ENCODE measurements at regions not wholly inside any gene's neighbourhood (a gene's known extent, or its start where the extent isn't known, plus 50 kb on each side); places are given as distances from the start of the nearest gene placed in this dataset.

- H3K4me3 ChIP-seq (ENCODE audit: low read depth, low read length): no peak overlapping the region
- no peak for DNase-seq (ENCODE audit: low read depth)
- no peak for TF ChIP-seq CTCF (conservative IDR thresholded peaks at IDR 0.05; ENCODE audit: low read depth, low read length)
Measured at GRCh38 chr9:79143211-79143610, 428.6 kb upstream of the TLE4 start.

- TF ChIP-seq CTCF (conservative IDR thresholded peaks at IDR 0.05; ENCODE audit: low read depth, low read length): no peak
- DNase-seq (ENCODE audit: low read depth): no peak
- H3K4me3 ChIP-seq (ENCODE audit: low read depth, low read length): no peak overlapping the region
Measured at GRCh38 chr9:79145442-79145841, 426.3 kb upstream of the TLE4 start.

- no peak for DNase-seq (ENCODE audit: low read depth)
- no peak overlapping the region for H3K4me3 ChIP-seq (ENCODE audit: low read depth, low read length)
- no peak for TF ChIP-seq CTCF (conservative IDR thresholded peaks at IDR 0.05; ENCODE audit: low read depth, low read length)
Measured at GRCh38 chr9:79149585-79149984, 422.2 kb upstream of the TLE4 start.

GRCh38 chr9:79151791-79152190, 420.0 kb upstream of the TLE4 start:
- no peak overlapping the region for H3K4me3 ChIP-seq (ENCODE audit: low read depth, low read length)
- TF ChIP-seq CTCF (conservative IDR thresholded peaks at IDR 0.05; ENCODE audit: low read depth, low read length): no peak
- DNase-seq (ENCODE audit: low read depth): no peak

- DNase-seq (ENCODE audit: low read depth): no peak
- TF ChIP-seq CTCF (conservative IDR thresholded peaks at IDR 0.05; ENCODE audit: low read depth, low read length): no peak
- no peak overlapping the region for H3K4me3 ChIP-seq (ENCODE audit: low read depth, low read length)
Measured at GRCh38 chr9:79152306-79152705, 419.5 kb upstream of the TLE4 start.

- no peak overlapping the region for H3K4me3 ChIP-seq (ENCODE audit: low read depth, low read length)
- peak; percentile 59 for DNase-seq (ENCODE audit: low read depth)
- no peak for TF ChIP-seq CTCF (conservative IDR thresholded peaks at IDR 0.05; ENCODE audit: low read depth, low read length)
Measured at GRCh38 chr9:79154806-79155205, 417.0 kb upstream of the TLE4 start.

- H3K4me3 ChIP-seq (ENCODE audit: low read depth, low read length): no peak overlapping the region
- no peak for DNase-seq (ENCODE audit: low read depth)
- TF ChIP-seq CTCF (conservative IDR thresholded peaks at IDR 0.05; ENCODE audit: low read depth, low read length): no peak
Measured at GRCh38 chr9:79155308-79155707, 416.5 kb upstream of the TLE4 start.
